Astrocyte (in vitro differentiated cells and primary cell): ENCODE measurements at regions not wholly inside any gene's neighbourhood (a gene's known extent, or its start where the extent isn't known, plus 50 kb on each side); places are given as distances from the start of the nearest gene placed in this dataset.
A peak's percentile ranks its signal among the peaks of the same experiment; 100 is the strongest.

Source experiments
- DNase-seq: peaks from one replicate; pipeline ENCODE4 v3.0.0-alpha.2; 2010; ENCODE audit warnings: low read depth
- FAIRE-seq: peaks from 2 replicates; lab custom pipeline; 2011; peaks lifted over from hg19 to GRCh38; lab: Jason Lieb, UNC
- H2AFZ ChIP-seq: 2 replicates; pipeline ENCODE4 v1.6.0; 2012; ENCODE audit warnings: low read depth, low read length, inconsistent platforms
- H3K27ac ChIP-seq: 2 replicates; pipeline ENCODE4 v1.5.1; 2011; ENCODE audit warnings: low read depth, low read length, inconsistent platforms
- H3K27me3 ChIP-seq: 2 replicates; pipeline ENCODE4 v1.6.0; 2011; ENCODE audit warnings: low read length, inconsistent platforms; ENCODE audit not compliant: insufficient read depth
- H3K36me3 ChIP-seq: 2 replicates; pipeline ENCODE4 v1.5.1; 2011; ENCODE audit warnings: low read length, inconsistent platforms; ENCODE audit not compliant: insufficient read depth
- H3K4me1 ChIP-seq: 2 replicates; pipeline ENCODE4 v1.5.1; 2011; ENCODE audit warnings: low read length, inconsistent platforms; ENCODE audit not compliant: insufficient read depth
- H3K4me2 ChIP-seq: 2 replicates; pipeline ENCODE4 v1.6.0; 2012; ENCODE audit warnings: low read length, inconsistent platforms
- H3K4me3 ChIP-seq: 2 replicates; pipeline ENCODE4 v1.5.1; 2011; ENCODE audit warnings: low read depth, mild to moderate bottlenecking, low read length, inconsistent platforms; ENCODE audit not compliant: insufficient read depth
- H3K79me2 ChIP-seq: 2 replicates; pipeline ENCODE4 v1.6.0; 2012; ENCODE audit warnings: mild to moderate bottlenecking, low read length, inconsistent platforms; ENCODE audit not compliant: insufficient read depth
- H3K9ac ChIP-seq: 2 replicates; pipeline ENCODE4 v1.6.0; 2012; ENCODE audit warnings: mild to moderate bottlenecking, low read length, inconsistent platforms
- H3K9me3 ChIP-seq: 2 replicates; pipeline ENCODE4 v1.5.1; 2012; ENCODE audit warnings: low read depth, mild to moderate bottlenecking, low read length, inconsistent platforms; ENCODE audit not compliant: insufficient read depth
- H4K20me1 ChIP-seq: 2 replicates; pipeline ENCODE4 v1.6.0; 2012; ENCODE audit warnings: low read length, inconsistent platforms; ENCODE audit not compliant: insufficient read depth
- H3K27ac Mint-ChIP-seq: one replicate; pipeline ENCODE4 v1.8.0; 2021; ENCODE audit warnings: mild to moderate bottlenecking, mixed read lengths; ENCODE audit not compliant: unreplicated experiment
- H3K27me3 Mint-ChIP-seq: one replicate; pipeline ENCODE4 v1.8.0; 2021; ENCODE audit warnings: low read depth, mixed read lengths; ENCODE audit not compliant: unreplicated experiment
- H3K36me3 Mint-ChIP-seq: one replicate; pipeline ENCODE4 v1.8.0; 2021; ENCODE audit warnings: low read depth, mixed read lengths; ENCODE audit not compliant: unreplicated experiment
- H3K4me1 Mint-ChIP-seq: one replicate; pipeline ENCODE4 v1.8.0; 2021; ENCODE audit warnings: low read depth, mixed read lengths; ENCODE audit not compliant: unreplicated experiment
- H3K4me3 Mint-ChIP-seq: one replicate; pipeline ENCODE4 v1.8.0; 2021; ENCODE audit warnings: mild to moderate bottlenecking, moderate library complexity, mixed read lengths; ENCODE audit not compliant: unreplicated experiment
- H3K9me3 Mint-ChIP-seq: one replicate; pipeline ENCODE4 v1.8.0; 2021; ENCODE audit warnings: mild to moderate bottlenecking, mixed read lengths; ENCODE audit not compliant: unreplicated experiment
- EZH2 ChIP-seq: IDR thresholded peaks from 2 replicates; pipeline ENCODE4 v1.6.1; 2012; ENCODE audit warnings: mild to moderate bottlenecking, low read length, inconsistent platforms; ENCODE audit not compliant: insufficient read depth
- TF ChIP-seq, protein P1 (sequence below): IDR thresholded peaks from 2 replicates; pipeline ENCODE4 v1.5.1; 2011; ENCODE audit warnings: low read depth, mild to moderate bottlenecking, inconsistent platforms, low read length, moderate library complexity; ENCODE audit not compliant: insufficient read depth

DNA sequence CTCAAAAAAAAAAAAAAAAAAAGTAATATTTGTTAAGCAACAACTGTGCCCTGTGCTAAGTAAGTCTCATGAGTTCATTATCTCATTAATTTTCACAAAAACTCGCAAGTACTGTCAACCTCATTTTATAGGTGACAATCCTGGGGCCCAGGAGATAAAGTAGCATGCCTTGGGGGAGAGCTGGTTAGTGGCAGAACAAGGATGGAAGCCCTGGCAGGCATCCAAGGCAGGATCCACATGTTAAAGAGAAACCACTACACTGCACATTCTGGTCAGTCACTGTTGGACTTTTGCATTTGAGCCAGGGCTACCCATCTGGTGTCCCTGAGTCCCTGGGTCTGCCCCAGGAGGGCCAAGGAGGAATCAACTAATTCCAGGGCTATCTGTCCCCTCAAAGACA lies 54.6 kb downstream of the ZFP36L2 start:
- Mint-ChIP-seq H3K4me3 (no peak overlapping the region), H3K27me3 (peaks cover 2% of the 10 kb centered on the region), H3K36me3 (no peaks in the 10 kb centered on the region), H3K27ac (no peak overlapping the region), H3K9me3 (no peaks in the 10 kb centered on the region), H3K4me1 (peaks cover 30% of the 10 kb centered on the region)
- Histone ChIP-seq H3K9me3 (peaks cover 18% of the 10 kb centered on the region), H3K79me2 (no peaks in the 10 kb centered on the region), H3K4me3 (no peak overlapping the region), H4K20me1 (no peaks in the 10 kb centered on the region), H3K4me2 (no peak overlapping the region), H3K27ac (no peak overlapping the region), H3K27me3 (no peaks in the 10 kb centered on the region), H3K4me1 (peaks cover 18% of the 10 kb centered on the region), H3K9ac (no peak overlapping the region), H2AFZ (no peak overlapping the region), H3K36me3 (no peaks in the 10 kb centered on the region)
- TF ChIP-seq EZH2 = no peak
- TF ChIP-seq, protein P1, sequence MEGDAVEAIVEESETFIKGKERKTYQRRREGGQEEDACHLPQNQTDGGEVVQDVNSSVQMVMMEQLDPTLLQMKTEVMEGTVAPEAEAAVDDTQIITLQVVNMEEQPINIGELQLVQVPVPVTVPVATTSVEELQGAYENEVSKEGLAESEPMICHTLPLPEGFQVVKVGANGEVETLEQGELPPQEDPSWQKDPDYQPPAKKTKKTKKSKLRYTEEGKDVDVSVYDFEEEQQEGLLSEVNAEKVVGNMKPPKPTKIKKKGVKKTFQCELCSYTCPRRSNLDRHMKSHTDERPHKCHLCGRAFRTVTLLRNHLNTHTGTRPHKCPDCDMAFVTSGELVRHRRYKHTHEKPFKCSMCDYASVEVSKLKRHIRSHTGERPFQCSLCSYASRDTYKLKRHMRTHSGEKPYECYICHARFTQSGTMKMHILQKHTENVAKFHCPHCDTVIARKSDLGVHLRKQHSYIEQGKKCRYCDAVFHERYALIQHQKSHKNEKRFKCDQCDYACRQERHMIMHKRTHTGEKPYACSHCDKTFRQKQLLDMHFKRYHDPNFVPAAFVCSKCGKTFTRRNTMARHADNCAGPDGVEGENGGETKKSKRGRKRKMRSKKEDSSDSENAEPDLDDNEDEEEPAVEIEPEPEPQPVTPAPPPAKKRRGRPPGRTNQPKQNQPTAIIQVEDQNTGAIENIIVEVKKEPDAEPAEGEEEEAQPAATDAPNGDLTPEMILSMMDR = no peak
- DNase-seq = peak; percentile 41
- no peak for FAIRE-seq

DNA sequence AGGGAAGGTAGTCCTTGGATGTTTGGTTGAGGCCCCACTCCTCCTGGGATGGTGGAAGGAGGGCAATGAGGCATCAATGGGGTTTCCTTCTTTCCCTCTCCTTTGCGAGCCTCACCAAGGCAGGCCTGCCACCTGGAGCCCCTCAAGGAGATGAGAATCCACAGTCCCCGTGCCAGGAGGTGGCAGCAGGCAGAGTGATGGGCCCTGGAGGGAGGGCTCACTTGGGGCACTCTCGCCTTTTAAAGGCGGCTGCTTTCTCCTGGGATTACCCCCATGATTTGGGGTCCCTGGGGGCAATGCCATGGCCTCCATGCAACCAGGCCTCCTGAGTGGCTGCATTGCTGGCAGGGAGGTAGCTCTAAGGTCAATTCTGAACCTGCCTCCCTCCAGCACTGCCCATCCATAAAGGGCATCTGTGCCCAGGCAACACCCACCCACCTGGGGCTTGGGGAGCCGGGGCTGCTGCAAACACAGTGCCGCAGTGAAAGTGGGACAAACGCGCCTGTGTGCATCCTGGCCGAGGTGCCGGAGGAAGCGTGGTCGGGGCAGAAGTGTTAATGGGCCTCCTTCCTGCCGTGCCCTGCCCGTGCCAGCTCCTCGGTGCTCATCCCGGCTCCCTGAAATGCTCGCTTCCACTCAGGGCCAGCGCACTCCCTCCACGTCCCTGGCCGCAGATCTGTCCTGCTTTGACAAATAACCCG lies 55.9 kb downstream of the ZFP36L2 start:
- H3K27me3 Mint-ChIP-seq = peaks cover 2% of the 10 kb centered on the region
- no peak for FAIRE-seq
- Histone ChIP-seq H3K9me3 (peaks cover 14% of the 10 kb centered on the region), H3K4me1 (peaks cover 18% of the 10 kb centered on the region), H3K27ac (no peak overlapping the region), H4K20me1 (no peaks in the 10 kb centered on the region), H2AFZ (no peak overlapping the region), H3K27me3 (no peaks in the 10 kb centered on the region), H3K9ac (no peak overlapping the region), H3K36me3 (no peaks in the 10 kb centered on the region), H3K4me3 (no peak overlapping the region), H3K79me2 (no peaks in the 10 kb centered on the region), H3K4me2 (no peak overlapping the region)
- no peaks in the 10 kb centered on the region for H3K9me3 Mint-ChIP-seq
- no peak for DNase-seq
- no peak overlapping the region for H3K4me3 Mint-ChIP-seq
- no peaks in the 10 kb centered on the region for H3K36me3 Mint-ChIP-seq
- H3K4me1 Mint-ChIP-seq = peaks cover 30% of the 10 kb centered on the region
- TF ChIP-seq, protein P1 = no peak
- TF ChIP-seq EZH2 = no peak
- no peak overlapping the region for H3K27ac Mint-ChIP-seq

DNA sequence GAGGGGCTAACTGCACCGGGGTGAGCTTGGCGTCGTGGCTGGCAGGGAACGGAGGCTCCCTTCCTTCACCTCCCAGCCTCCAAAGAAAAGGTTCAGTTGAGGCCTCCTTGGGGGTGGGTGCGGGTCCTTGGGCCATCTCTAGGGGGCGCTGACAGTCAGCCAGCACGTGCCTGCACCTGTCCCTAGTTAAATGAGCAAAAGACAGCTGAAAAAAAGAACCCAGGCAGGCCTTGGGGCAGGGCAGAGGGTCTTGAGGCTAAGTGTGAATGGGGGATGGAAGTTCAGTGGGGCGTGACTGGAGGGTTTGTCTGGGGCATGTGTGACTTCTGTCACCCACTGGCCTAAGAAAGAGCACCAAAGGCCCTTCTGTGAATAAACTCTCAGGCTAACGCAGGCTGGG lies 56.4 kb downstream of the ZFP36L2 start:
- no peaks in the 10 kb centered on the region for H3K36me3 Mint-ChIP-seq

More for the DNA sequence above, 56.4 kb downstream of the ZFP36L2 start:
- FAIRE-seq (no peak), DNase-seq (no peak)
- H3K9me3 ChIP-seq = peaks cover 8% of the 10 kb centered on the region
- H3K4me2 ChIP-seq = no peak overlapping the region
- TF ChIP-seq EZH2 = no peak
- TF ChIP-seq, protein P1 = peak; percentile 18
- H3K4me1 Mint-ChIP-seq = peaks cover 30% of the 10 kb centered on the region
- H3K4me3 Mint-ChIP-seq = no peak overlapping the region
- H3K27me3 Mint-ChIP-seq = peaks cover 2% of the 10 kb centered on the region
- no peak overlapping the region for H3K4me3 ChIP-seq
- H3K27ac Mint-ChIP-seq = no peak overlapping the region
- peaks cover 18% of the 10 kb centered on the region for H3K4me1 ChIP-seq
- H3K9ac ChIP-seq = no peak overlapping the region
- H3K36me3 ChIP-seq = no peaks in the 10 kb centered on the region
- no peaks in the 10 kb centered on the region for H4K20me1 ChIP-seq
- no peak overlapping the region for H3K27ac ChIP-seq
- H3K27me3 ChIP-seq = no peaks in the 10 kb centered on the region
- no peaks in the 10 kb centered on the region for H3K9me3 Mint-ChIP-seq
- H2AFZ ChIP-seq = no peak overlapping the region
- H3K79me2 ChIP-seq = no peaks in the 10 kb centered on the region
